Activated B cell treated with CpG ODN at 0.5 μM for 24 hours (primary cell): ENCODE measurements at regions not wholly inside any gene's neighbourhood (a gene's known extent, or its start where the extent isn't known, plus 50 kb on each side); places are given as distances from the start of the nearest gene placed in this dataset.

Experiments used
- ATAC-seq: fragments of 200-7000 bp; cut with Tn5 transposase; one replicate; pipeline ENCODE4 v1.10.0; 2021; ENCODE audit warnings: low read depth, mild to moderate bottlenecking, moderate library complexity
- CTCF ChIA-PET: fragments of 350-600 bp; sonication (Branson Sonifier 250); formaldehyde crosslinking; loops from one replicate; lab custom pipeline; 2021; ENCODE audit warnings: antibody characterized with exemption; lab: Charles Lee
- POLR2A ChIA-PET: fragments of 350-600 bp; sonication (Branson Sonifier 250); formaldehyde crosslinking; loops from one replicate; lab custom pipeline; 2021; ENCODE audit warnings: antibody characterized with exemption; lab: Charles Lee
- DNase-seq: peaks from one replicate; pipeline ENCODE4 v3.0.0; 2022
- H3K27ac Mint-ChIP-seq: one replicate; pipeline ENCODE4 v1.8.0; 2020; ENCODE audit warnings: mixed read lengths
- H3K27me3 Mint-ChIP-seq: one replicate; pipeline ENCODE4 v1.8.0; 2021; ENCODE audit warnings: mixed read lengths
- H3K36me3 Mint-ChIP-seq: one replicate; pipeline ENCODE4 v1.8.0; 2021; ENCODE audit warnings: low read depth, mixed read lengths
- H3K4me1 Mint-ChIP-seq: one replicate; pipeline ENCODE4 v1.8.0; 2021; ENCODE audit warnings: mixed read lengths
- H3K4me3 Mint-ChIP-seq: one replicate; pipeline ENCODE4 v1.8.0; 2020; ENCODE audit warnings: mild to moderate bottlenecking, mixed read lengths
- H3K9me3 Mint-ChIP-seq: one replicate; pipeline ENCODE4 v1.8.0; 2020; ENCODE audit warnings: mixed read lengths
- CTCF ChIP-seq: fragments of 200-600 bp; IDR thresholded peaks from one replicate; pipeline ENCODE4 v1.8.0; 2022; ENCODE audit warnings: antibody characterized with exemption, mild to moderate bottlenecking
- intact Hi-C: fragments of 100-400 bp; cut with micrococcal nuclease; formaldehyde crosslinking; loops from one replicate; pipeline ENCODE4 v1.15.1; 2024

GRCh38 chr10:31754803-31755624 lies 173.6 kb downstream of the ARHGAP12 start:
- Mint-ChIP-seq H3K36me3 (peaks cover 3% of the 10 kb centered on the region), H3K4me3 (no peak overlapping the region), H3K27me3 (no peaks in the 10 kb centered on the region), H3K9me3 (no peaks in the 10 kb centered on the region), H3K27ac (no peak overlapping the region), H3K4me1 (peaks cover 14% of the 10 kb centered on the region)
- ChIA-PET CTCF (no interaction called here), POLR2A (no interaction called here)
- no peak for TF ChIP-seq CTCF
- ATAC-seq (no peak), DNase-seq (no peak)
- intact Hi-C loops = loop anchor here (5.0 kb wide), 1 partner anchor 1228 kb away; no protein-coding TSS in a partner anchor

- H3K9me3 Mint-ChIP-seq = no peaks in the 10 kb centered on the region
- no peaks in the 10 kb centered on the region for H3K27me3 Mint-ChIP-seq
- H3K4me3 Mint-ChIP-seq = no peak overlapping the region
- ATAC-seq = no peak
- H3K36me3 Mint-ChIP-seq = no peaks in the 10 kb centered on the region
- no peak for DNase-seq
- no peak for TF ChIP-seq CTCF
- POLR2A ChIA-PET = no interaction called here
- peaks cover 10% of the 10 kb centered on the region for H3K4me1 Mint-ChIP-seq
- CTCF ChIA-PET = no interaction called here
- no peak overlapping the region for H3K27ac Mint-ChIP-seq
- intact Hi-C loops = no loop called here
Observed at GRCh38 chr10:31753681-31754080, 174.9 kb downstream of the ARHGAP12 start.

- DNase-seq (no peak), ATAC-seq (no peak)
- H3K36me3 Mint-ChIP-seq = no peaks in the 10 kb centered on the region
- ChIA-PET CTCF (interaction anchor here (0.9 kb wide), 1 partner anchor 18 kb away, joined by 3 read pairs; no protein-coding TSS in a partner anchor), POLR2A (no interaction called here)
- H3K27ac Mint-ChIP-seq = no peak overlapping the region
- intact Hi-C loops = no loop called here
- TF ChIP-seq CTCF = no peak
- H3K27me3 Mint-ChIP-seq = no peaks in the 10 kb centered on the region
- no peaks in the 10 kb centered on the region for H3K9me3 Mint-ChIP-seq
- H3K4me3 Mint-ChIP-seq = no peak overlapping the region
- H3K4me1 Mint-ChIP-seq = peaks cover 10% of the 10 kb centered on the region
Observed at GRCh38 chr10:31752170-31752569, 176.5 kb downstream of the ARHGAP12 start.

GRCh38 chr10:31751738-31752080 lies 176.9 kb downstream of the ARHGAP12 start:
- intact Hi-C loops = no loop called here

More at GRCh38 chr10:31751738-31752080, 176.9 kb downstream of the ARHGAP12 start:
- Mint-ChIP-seq H3K9me3 (no peaks in the 10 kb centered on the region), H3K4me1 (peaks cover 10% of the 10 kb centered on the region), H3K27me3 (no peaks in the 10 kb centered on the region), H3K36me3 (no peaks in the 10 kb centered on the region), H3K27ac (no peak overlapping the region), H3K4me3 (no peak overlapping the region)
- POLR2A ChIA-PET = interaction anchor here (0.6 kb wide), 1 partner anchor 717 kb away, joined by 3 read pairs; no protein-coding TSS in a partner anchor
- ATAC-seq (no peak), DNase-seq (no peak)
- TF ChIP-seq CTCF = no peak
- CTCF ChIA-PET = no interaction called here
